ENCODE measurements at regions not wholly inside any gene's neighbourhood (a gene's known extent, or its start where the extent isn't known, plus 50 kb on each side); places are given as distances from the start of the nearest gene placed in this dataset.
A peak's percentile ranks its signal among the peaks of the same experiment; 100 is the strongest.
"Not testable (repeated sequence)": the region's sequence is repeated elsewhere in the genome, so short reads cannot be mapped to it uniquely, and the experiment has no call there.

GRCh38 chr4:120304801-120305200 is 238.2 kb upstream of the MAD2L1 start:
- Histone ChIP-seq H3K27me3 (ENCODE audit: insufficient read depth, low read length) (no peaks in the 10 kb centered on the region), H3K36me3 (ENCODE audit: insufficient read depth, low read length) (no peaks in the 10 kb centered on the region), H3K4me1 (ENCODE audit: insufficient read depth, low read length) (0 out of 2 replicates have a peak, but pooled peaks cover 7% of the 10 kb centered on the region), H3K9ac (ENCODE audit: low read depth, low read length) (no peak overlapping the region), H3K27ac (ENCODE audit: low read depth, low read length) (no peak overlapping the region), H3K9me3 (ENCODE audit: insufficient read depth, low read depth, low read length) (0 out of 2 replicates have a peak, but pooled peaks cover 3% of the 10 kb centered on the region), H3K4me3 (ENCODE audit: low read length) (no peak overlapping the region)
- WGBS = no CpG with 5 or more reads among the region's 2 CpGs

DNA sequence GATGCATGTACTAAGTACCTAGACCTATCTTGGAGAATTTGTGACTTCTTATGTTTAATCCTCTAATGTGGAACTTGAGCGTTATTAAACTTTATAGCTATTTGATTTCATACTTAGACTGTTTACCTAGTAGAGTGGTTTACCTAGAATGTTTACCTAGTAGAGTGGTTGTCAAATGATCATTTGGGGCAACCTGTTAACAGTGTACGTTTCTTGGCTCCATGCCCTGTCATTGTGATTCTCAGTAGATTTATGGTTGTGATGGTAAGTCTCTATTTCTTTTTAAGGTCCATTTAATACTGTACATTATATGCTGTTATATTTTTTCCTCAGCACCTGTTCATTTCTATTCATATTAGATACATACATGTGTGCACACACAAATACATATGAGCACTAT is 233.0 kb upstream of the MAD2L1 start:
- H3K36me3 ChIP-seq (ENCODE audit: insufficient read depth, low read length) = no peaks in the 10 kb centered on the region
- no peaks in the 10 kb centered on the region for H3K9me3 ChIP-seq (ENCODE audit: insufficient read depth, low read depth, low read length)
- no peak overlapping the region for H3K9ac ChIP-seq (ENCODE audit: low read depth, low read length)
- H3K27ac ChIP-seq (ENCODE audit: low read depth, low read length) = no peak overlapping the region
- H3K27me3 ChIP-seq (ENCODE audit: insufficient read depth, low read length) = no peaks in the 10 kb centered on the region
- no peak overlapping the region for H3K4me3 ChIP-seq (ENCODE audit: low read length)
- H3K4me1 ChIP-seq (ENCODE audit: insufficient read depth, low read length) = 0 out of 2 replicates have a peak, but pooled peaks cover 2% of the 10 kb centered on the region
- 79% methylated on average over 2 of the region's 2 CpGs for WGBS

GRCh38 chr4:120293341-120293740 is 226.7 kb upstream of the MAD2L1 start:
- no peaks in the 10 kb centered on the region for H3K9me3 ChIP-seq (ENCODE audit: insufficient read depth, low read depth, low read length)
- H3K27me3 ChIP-seq (ENCODE audit: insufficient read depth, low read length) = no peaks in the 10 kb centered on the region
- no peak overlapping the region for H3K9ac ChIP-seq (ENCODE audit: low read depth, low read length)
- WGBS = 88% methylated on average over 3 of the region's 4 CpGs
- no peaks in the 10 kb centered on the region for H3K36me3 ChIP-seq (ENCODE audit: insufficient read depth, low read length)
- no peaks in the 10 kb centered on the region for H3K4me1 ChIP-seq (ENCODE audit: insufficient read depth, low read length)
- H3K4me3 ChIP-seq (ENCODE audit: low read length) = no peak overlapping the region
- no peak overlapping the region for H3K27ac ChIP-seq (ENCODE audit: low read depth, low read length)

GRCh38 chr4:120291541-120291940 is 224.9 kb upstream of the MAD2L1 start:
- H3K4me1 ChIP-seq (ENCODE audit: insufficient read depth, low read length) = no peaks in the 10 kb centered on the region
- H3K4me3 ChIP-seq (ENCODE audit: low read length) = no peak overlapping the region
- no peaks in the 10 kb centered on the region for H3K27me3 ChIP-seq (ENCODE audit: insufficient read depth, low read length)
- no peaks in the 10 kb centered on the region for H3K36me3 ChIP-seq (ENCODE audit: insufficient read depth, low read length)
- 90% methylated on average over 7 of the region's 7 CpGs for WGBS
- H3K9me3 ChIP-seq (ENCODE audit: insufficient read depth, low read depth, low read length) = no peaks in the 10 kb centered on the region
- no peak overlapping the region for H3K9ac ChIP-seq (ENCODE audit: low read depth, low read length)
- H3K27ac ChIP-seq (ENCODE audit: low read depth, low read length) = no peak overlapping the region

GRCh38 chr4:120290553-120290952 is 223.9 kb upstream of the MAD2L1 start:
- H3K4me1 ChIP-seq (ENCODE audit: insufficient read depth, low read length) = no peaks in the 10 kb centered on the region
- no peak overlapping the region for H3K4me3 ChIP-seq (ENCODE audit: low read length)
- 91% methylated on average over 1 of the region's 1 CpG for WGBS
- no peaks in the 10 kb centered on the region for H3K9me3 ChIP-seq (ENCODE audit: insufficient read depth, low read depth, low read length)
- H3K9ac ChIP-seq (ENCODE audit: low read depth, low read length) = no peak overlapping the region
- no peaks in the 10 kb centered on the region for H3K36me3 ChIP-seq (ENCODE audit: insufficient read depth, low read length)
- H3K27me3 ChIP-seq (ENCODE audit: insufficient read depth, low read length) = no peaks in the 10 kb centered on the region
- no peak overlapping the region for H3K27ac ChIP-seq (ENCODE audit: low read depth, low read length)

DNA sequence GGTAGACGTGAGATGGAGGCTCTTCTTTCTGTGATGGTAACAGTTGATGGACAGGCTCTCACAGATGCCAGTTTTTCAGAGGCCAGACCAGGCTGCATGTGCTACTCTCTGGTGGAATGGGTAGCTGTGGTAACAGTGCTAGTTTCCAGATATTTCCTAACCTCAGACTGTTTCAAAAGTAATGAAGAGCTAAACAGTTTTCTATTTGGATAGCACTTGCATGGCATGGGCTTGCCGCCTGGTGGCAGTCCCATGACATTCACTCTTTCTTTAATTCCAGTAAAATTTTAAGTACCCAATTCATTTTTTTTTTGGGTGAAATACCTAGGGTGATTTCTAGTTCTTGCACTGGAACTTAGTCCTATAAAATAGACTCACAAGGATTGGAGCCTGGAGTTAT is 220.2 kb upstream of the MAD2L1 start:
- Histone ChIP-seq H3K4me1 (ENCODE audit: insufficient read depth, low read length) (no peaks in the 10 kb centered on the region), H3K27me3 (ENCODE audit: insufficient read depth, low read length) (no peaks in the 10 kb centered on the region), H3K4me3 (ENCODE audit: low read length) (no peak overlapping the region), H3K9me3 (ENCODE audit: insufficient read depth, low read depth, low read length) (no peaks in the 10 kb centered on the region), H3K27ac (ENCODE audit: low read depth, low read length) (no peak overlapping the region), H3K36me3 (ENCODE audit: insufficient read depth, low read length) (no peaks in the 10 kb centered on the region), H3K9ac (ENCODE audit: low read depth, low read length) (no peak overlapping the region)
- WGBS = 98% methylated on average over 2 of the region's 2 CpGs

DNA sequence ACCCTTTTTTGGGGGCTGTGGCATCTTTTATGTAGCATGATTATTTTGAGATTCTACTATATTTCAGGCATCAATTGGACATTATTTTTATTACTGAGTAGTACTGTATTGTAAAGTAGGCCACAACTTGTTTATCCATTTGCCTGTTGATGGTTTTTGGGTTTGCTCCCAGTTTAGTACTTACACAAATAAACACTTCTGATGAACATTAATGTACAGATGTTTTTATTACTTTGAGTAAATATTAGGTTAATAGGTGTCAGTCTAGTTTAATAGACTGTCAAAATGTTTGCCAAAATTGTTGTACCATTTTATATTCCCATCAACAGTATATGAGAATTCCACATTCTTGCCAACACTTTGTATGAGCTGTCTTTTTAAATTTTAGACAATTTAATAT is 214.9 kb upstream of the MAD2L1 start:
- Histone ChIP-seq H3K4me1 (ENCODE audit: insufficient read depth, low read length) (0 out of 2 replicates have a peak, but pooled peaks cover 8% of the 10 kb centered on the region), H3K9me3 (ENCODE audit: insufficient read depth, low read depth, low read length) (no peaks in the 10 kb centered on the region), H3K27me3 (ENCODE audit: insufficient read depth, low read length) (no peaks in the 10 kb centered on the region), H3K27ac (ENCODE audit: low read depth, low read length) (no peak overlapping the region), H3K36me3 (ENCODE audit: insufficient read depth, low read length) (no peaks in the 10 kb centered on the region), H3K9ac (ENCODE audit: low read depth, low read length) (no peak overlapping the region), H3K4me3 (ENCODE audit: low read length) (no peak overlapping the region)

- Histone ChIP-seq H3K4me3 (ENCODE audit: low read length) (no peak overlapping the region), H3K36me3 (ENCODE audit: insufficient read depth, low read length) (no peaks in the 10 kb centered on the region), H3K9ac (ENCODE audit: low read depth, low read length) (no peak overlapping the region), H3K27me3 (ENCODE audit: insufficient read depth, low read length) (no peaks in the 10 kb centered on the region), H3K9me3 (ENCODE audit: insufficient read depth, low read depth, low read length) (no peaks in the 10 kb centered on the region), H3K27ac (ENCODE audit: low read depth, low read length) (no peak overlapping the region), H3K4me1 (ENCODE audit: insufficient read depth, low read length) (0 out of 2 replicates have a peak, but pooled peaks cover 8% of the 10 kb centered on the region)
Observed at GRCh38 chr4:120277391-120277790, 210.7 kb upstream of the MAD2L1 start.

DNA sequence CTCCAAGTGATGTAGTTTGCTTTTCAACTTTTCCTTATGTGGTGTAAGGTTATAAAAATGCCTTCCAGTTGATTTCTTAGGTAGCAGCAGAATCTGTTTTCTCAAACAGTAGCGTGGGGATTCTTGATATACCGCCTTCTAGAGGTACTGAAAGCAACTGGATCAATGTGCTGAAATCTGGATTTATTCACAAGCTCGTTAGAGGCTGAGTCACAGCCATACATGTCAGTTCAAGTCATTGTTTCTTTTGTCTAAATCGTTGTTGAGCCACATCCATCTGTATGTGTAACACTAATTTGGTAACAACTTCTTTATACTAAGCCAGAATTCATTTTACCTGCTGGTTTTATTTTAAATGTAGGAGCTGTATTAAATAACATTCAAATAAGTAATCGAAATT is 200.0 kb upstream of the MAD2L1 start:
- Histone ChIP-seq H3K27ac (ENCODE audit: low read depth, low read length) (no peak overlapping the region), H3K27me3 (ENCODE audit: insufficient read depth, low read length) (no peaks in the 10 kb centered on the region), H3K9me3 (ENCODE audit: insufficient read depth, low read depth, low read length) (no peaks in the 10 kb centered on the region), H3K4me3 (ENCODE audit: low read length) (no peak overlapping the region), H3K4me1 (ENCODE audit: insufficient read depth, low read length) (no peaks in the 10 kb centered on the region), H3K36me3 (ENCODE audit: insufficient read depth, low read length) (no peaks in the 10 kb centered on the region), H3K9ac (ENCODE audit: low read depth, low read length) (no peak overlapping the region)
- 91% methylated on average over 5 of the region's 5 CpGs for WGBS

DNA sequence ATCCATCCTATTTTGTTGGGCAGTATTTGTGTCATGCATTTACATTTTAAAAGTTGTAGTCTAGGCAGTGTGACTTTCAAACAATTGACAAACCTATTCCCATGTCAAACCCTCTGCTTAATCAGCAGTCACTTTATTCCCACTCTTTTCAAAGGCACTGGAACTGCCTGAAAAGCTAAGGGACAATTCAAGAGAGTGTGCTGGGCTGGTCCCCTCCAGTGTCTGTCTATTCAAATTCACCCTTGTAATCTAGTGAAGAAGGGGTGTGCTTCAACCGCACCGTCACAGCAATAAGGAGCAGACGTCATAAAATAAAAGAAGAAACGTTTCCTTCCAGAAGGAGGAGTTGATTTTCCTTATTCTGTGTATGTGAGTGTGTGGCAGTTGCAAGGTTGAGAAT is 197.0 kb upstream of the MAD2L1 start:
- H3K36me3 ChIP-seq (ENCODE audit: insufficient read depth, low read length) = no peaks in the 10 kb centered on the region
- H3K27ac ChIP-seq (ENCODE audit: low read depth, low read length) = no peak overlapping the region
- no peaks in the 10 kb centered on the region for H3K27me3 ChIP-seq (ENCODE audit: insufficient read depth, low read length)
- H3K9me3 ChIP-seq (ENCODE audit: insufficient read depth, low read depth, low read length) = no peaks in the 10 kb centered on the region
- WGBS = 45% methylated on average over 4 of the region's 4 CpGs
- H3K4me1 ChIP-seq (ENCODE audit: insufficient read depth, low read length) = no peaks in the 10 kb centered on the region
- H3K4me3 ChIP-seq (ENCODE audit: low read length) = no peak overlapping the region
- no peak overlapping the region for H3K9ac ChIP-seq (ENCODE audit: low read depth, low read length)

- H3K36me3 ChIP-seq (ENCODE audit: insufficient read depth, low read length) = no peaks in the 10 kb centered on the region
- H3K27ac ChIP-seq (ENCODE audit: low read depth, low read length) = no peak overlapping the region
- no peak overlapping the region for H3K4me3 ChIP-seq (ENCODE audit: low read length)
- H3K4me1 ChIP-seq (ENCODE audit: insufficient read depth, low read length) = no peaks in the 10 kb centered on the region
- 99% methylated on average over 6 of the region's 6 CpGs for WGBS
- H3K27me3 ChIP-seq (ENCODE audit: insufficient read depth, low read length) = no peaks in the 10 kb centered on the region
- H3K9me3 ChIP-seq (ENCODE audit: insufficient read depth, low read depth, low read length) = no peaks in the 10 kb centered on the region
- H3K9ac ChIP-seq (ENCODE audit: low read depth, low read length) = no peak overlapping the region
Observed at GRCh38 chr4:120261117-120261516, 194.5 kb upstream of the MAD2L1 start.

- not testable (repeated sequence) for H3K4me1 ChIP-seq (ENCODE audit: insufficient read depth, low read length); H3K36me3 ChIP-seq (ENCODE audit: insufficient read depth, low read length); H3K27ac ChIP-seq (ENCODE audit: low read depth, low read length); H3K27me3 ChIP-seq (ENCODE audit: insufficient read depth, low read length); H3K9me3 ChIP-seq (ENCODE audit: insufficient read depth, low read depth, low read length)
- peak overlapping the region; percentile 70 for H3K9ac ChIP-seq (ENCODE audit: low read depth, low read length)
- H3K4me3 ChIP-seq (ENCODE audit: low read length) = peak overlapping the region; percentile 72
- WGBS = 9% methylated on average over 24 of the region's 28 CpGs
Observed at GRCh38 chr4:120256112-120256775, 189.6 kb upstream of the MAD2L1 start.

All from HUES64 (cell line).